HEK293 (cell line): ENCODE measurements at regions not wholly inside any gene's neighbourhood (a gene's known extent, or its start where the extent isn't known, plus 50 kb on each side); places are given as distances from the start of the nearest gene placed in this dataset.

ENCODE experiments used
- CTCF ChIA-PET: fragments of 350-600 bp; formaldehyde crosslinking; extraction: SDS; loops from one replicate; lab custom pipeline; 2021; ENCODE audit warnings: antibody characterized with exemption; lab: Yijun Ruan, JAX
- POLR2A ChIA-PET: fragments of 300-600 bp; formaldehyde crosslinking; extraction: SDS; loops from one replicate; lab custom pipeline; 2020; ENCODE audit warnings: antibody characterized with exemption, inconsistent platforms; lab: Yijun Ruan, JAX
- H3K27ac ChIP-seq: fragments of 200-500 bp; sonication (Bioruptor generic); 2 replicates; pipeline ENCODE4 v1.5.1; 2014; ENCODE audit warnings: low read depth, low read length, control low read depth, inconsistent platforms; ENCODE audit errors: extremely low read depth
- H3K36me3 ChIP-seq, 2 experiments: fragments of 200-500 bp in 1 of 2; sonication (Bioruptor generic) in 1 of 2; 1 replicate in 1 of 2; 2 replicates in 1 of 2; pipeline ENCODE4 v1.5.1; 2014 to 2017; ENCODE audit warnings: inconsistent platforms in 2 of 2, low read length in 2 of 2; ENCODE audit not compliant: control insufficient read depth in 2 of 2, insufficient read depth in 1 of 2
- H3K4me1 ChIP-seq: fragments of 200-500 bp; sonication (Bioruptor generic); 2 replicates; pipeline ENCODE4 v1.5.1; 2014; ENCODE audit warnings: mild to moderate bottlenecking, low read length, inconsistent platforms; ENCODE audit not compliant: control insufficient read depth, insufficient read depth
- H3K4me3 ChIP-seq: 2 replicates; pipeline ENCODE4 v1.5.1; 2011; ENCODE audit warnings: low read depth, mild to moderate bottlenecking, control low read depth, low read length, moderate library complexity
- H3K9me3 ChIP-seq: fragments of 200-500 bp; sonication (Bioruptor generic); 2 replicates; pipeline ENCODE4 v1.5.1; 2014; ENCODE audit warnings: low read depth, low read length, inconsistent platforms; ENCODE audit not compliant: control insufficient read depth, insufficient read depth
- BCL11A ChIP-seq: fragments of 450-650 bp; formaldehyde crosslinking; IDR thresholded peaks from 2 replicates; pipeline ENCODE4 v1.5.1; 2016; ENCODE audit warnings: low read depth, missing biosample characterization, missing genetic modification characterization
- GLI4 ChIP-seq: fragments of 450-650 bp; formaldehyde crosslinking; IDR thresholded peaks from 2 replicates; pipeline ENCODE4 v1.5.1; 2016; ENCODE audit warnings: missing biosample characterization, missing genetic modification characterization
- KLF10 ChIP-seq: fragments of 450-650 bp; IDR thresholded peaks from 2 replicates; pipeline ENCODE4 v1.5.1; 2018; ENCODE audit warnings: missing biosample characterization, mild to moderate bottlenecking, missing genetic modification characterization
- PRDM1 ChIP-seq: fragments of 450-650 bp; formaldehyde crosslinking; IDR thresholded peaks from 2 replicates; pipeline ENCODE4; 2016; ENCODE audit warnings: missing biosample characterization, missing genetic modification characterization
- PRDM4 ChIP-seq: fragments of 450-650 bp; formaldehyde crosslinking; IDR thresholded peaks from 2 replicates; pipeline ENCODE4 v1.5.1; 2017; ENCODE audit warnings: missing biosample characterization, missing genetic modification characterization
- SCRT1 ChIP-seq: fragments of 450-650 bp; formaldehyde crosslinking; IDR thresholded peaks from 2 replicates; pipeline ENCODE4 v1.5.1; 2016; ENCODE audit warnings: missing biosample characterization, missing genetic modification characterization, borderline replicate concordance
- ZEB2 ChIP-seq: fragments of 450-650 bp; formaldehyde crosslinking; IDR thresholded peaks from 2 replicates; pipeline ENCODE4 v1.5.1; 2016; ENCODE audit warnings: missing biosample characterization, missing genetic modification characterization
- ZIC2 ChIP-seq: fragments of 450-650 bp; formaldehyde crosslinking; IDR thresholded peaks from 2 replicates; pipeline ENCODE4 v1.5.1; 2016; ENCODE audit warnings: missing biosample characterization, missing genetic modification characterization
- ZNF132 ChIP-seq: fragments of 450-650 bp; formaldehyde crosslinking; IDR thresholded peaks from 2 replicates; pipeline ENCODE4 v1.5.1; 2017; ENCODE audit warnings: missing biosample characterization, missing genetic modification characterization, borderline replicate concordance
- ZNF174 ChIP-seq: fragments of 450-650 bp; formaldehyde crosslinking; IDR thresholded peaks from 2 replicates; pipeline ENCODE4 v1.5.0; 2017; ENCODE audit warnings: missing biosample characterization, mild to moderate bottlenecking, missing genetic modification characterization
- ZNF202 ChIP-seq: fragments of 450-650 bp; formaldehyde crosslinking; IDR thresholded peaks from 2 replicates; pipeline ENCODE4 v1.5.1; 2016; ENCODE audit warnings: missing biosample characterization, missing genetic modification characterization, borderline replicate concordance
- ZNF223 ChIP-seq: fragments of 450-650 bp; formaldehyde crosslinking; IDR thresholded peaks from 2 replicates; pipeline ENCODE4 v1.5.1; 2016; ENCODE audit warnings: missing biosample characterization, missing genetic modification characterization
- ZNF239 ChIP-seq: fragments of 450-650 bp; formaldehyde crosslinking; IDR thresholded peaks from 2 replicates; pipeline ENCODE4 v1.5.1; 2016; ENCODE audit warnings: missing biosample characterization, missing genetic modification characterization
- ZNF292 ChIP-seq: fragments of 450-650 bp; formaldehyde crosslinking; IDR thresholded peaks from 2 replicates; pipeline ENCODE4 v1.5.1; 2016; ENCODE audit warnings: low read depth, missing biosample characterization, missing genetic modification characterization, borderline replicate concordance
- ZNF529 ChIP-seq: fragments of 450-650 bp; formaldehyde crosslinking; IDR thresholded peaks from 2 replicates; pipeline ENCODE4 v1.5.1; 2017; ENCODE audit warnings: missing genetic modification characterization, missing biosample characterization; ENCODE audit not compliant: insufficient replicate concordance
- ZNF544 ChIP-seq: fragments of 450-650 bp; formaldehyde crosslinking; IDR thresholded peaks from 2 replicates; pipeline ENCODE4 v1.5.0; 2017; ENCODE audit warnings: missing biosample characterization, missing genetic modification characterization
- ZNF558 ChIP-seq: fragments of 450-650 bp; formaldehyde crosslinking; IDR thresholded peaks from 2 replicates; pipeline ENCODE4 v1.5.1; 2016; ENCODE audit warnings: missing biosample characterization, missing genetic modification characterization
- ZNF624 ChIP-seq: fragments of 450-650 bp; formaldehyde crosslinking; IDR thresholded peaks from 2 replicates; pipeline ENCODE4 v1.5.1; 2017; ENCODE audit warnings: missing biosample characterization, missing genetic modification characterization
- ZNF664 ChIP-seq: fragments of 450-650 bp; formaldehyde crosslinking; IDR thresholded peaks from 2 replicates; pipeline ENCODE4 v1.5.1; 2016; ENCODE audit warnings: missing biosample characterization, missing genetic modification characterization
- TF ChIP-seq, protein P1 (sequence below): fragments of 450-650 bp; formaldehyde crosslinking; IDR thresholded peaks from 2 replicates; pipeline ENCODE4 v1.5.1; 2016; ENCODE audit warnings: missing biosample characterization, missing genetic modification characterization
- TF ChIP-seq, protein P2 (sequence below): fragments of 450-650 bp; formaldehyde crosslinking; IDR thresholded peaks from 2 replicates; pipeline ENCODE4 v1.5.1; 2016; ENCODE audit warnings: missing biosample characterization, missing genetic modification characterization, borderline replicate concordance

GRCh38 chr11:81574301-81574700 is 1159.4 kb downstream of the FAM181B start (continued):
- no peak for TF ChIP-seq PRDM4 (tag by site-specific recombination)
- no peak for TF ChIP-seq ZIC2 (tag by site-specific recombination)
- no peak for TF ChIP-seq ZNF223 (tag by site-specific recombination)
- no peak for TF ChIP-seq ZNF132 (tag by site-specific recombination)
- no peak for TF ChIP-seq ZNF558 (tag by site-specific recombination)
- no peak for TF ChIP-seq ZNF239 (tag by site-specific recombination)
- no peak for TF ChIP-seq GLI4 (tag by site-specific recombination)

DNA sequence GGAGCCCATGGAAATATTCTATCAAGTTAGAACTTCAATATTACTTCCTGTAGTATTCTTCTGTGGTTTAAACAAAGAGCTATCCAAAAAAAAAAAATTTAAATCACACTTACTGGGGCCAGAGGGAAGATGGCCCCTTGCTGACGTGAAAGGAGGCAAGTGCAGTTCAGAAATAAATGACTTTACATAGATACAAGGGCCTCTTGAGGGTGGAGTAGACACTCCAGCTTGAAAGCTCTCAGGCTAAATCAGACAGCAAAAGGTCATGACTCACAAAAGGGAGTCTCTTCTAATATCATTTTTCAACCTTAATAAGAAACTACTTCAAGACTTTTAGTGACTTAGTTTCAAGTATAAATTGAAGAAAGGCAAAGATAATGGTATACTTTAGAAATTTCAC is 1160.3 kb downstream of the FAM181B start:
- TF ChIP-seq PRDM1 (tag by site-specific recombination) (no peak), ZNF664 (tag by site-specific recombination) (no peak), ZNF202 (no peak)
- TF ChIP-seq, protein P1, sequence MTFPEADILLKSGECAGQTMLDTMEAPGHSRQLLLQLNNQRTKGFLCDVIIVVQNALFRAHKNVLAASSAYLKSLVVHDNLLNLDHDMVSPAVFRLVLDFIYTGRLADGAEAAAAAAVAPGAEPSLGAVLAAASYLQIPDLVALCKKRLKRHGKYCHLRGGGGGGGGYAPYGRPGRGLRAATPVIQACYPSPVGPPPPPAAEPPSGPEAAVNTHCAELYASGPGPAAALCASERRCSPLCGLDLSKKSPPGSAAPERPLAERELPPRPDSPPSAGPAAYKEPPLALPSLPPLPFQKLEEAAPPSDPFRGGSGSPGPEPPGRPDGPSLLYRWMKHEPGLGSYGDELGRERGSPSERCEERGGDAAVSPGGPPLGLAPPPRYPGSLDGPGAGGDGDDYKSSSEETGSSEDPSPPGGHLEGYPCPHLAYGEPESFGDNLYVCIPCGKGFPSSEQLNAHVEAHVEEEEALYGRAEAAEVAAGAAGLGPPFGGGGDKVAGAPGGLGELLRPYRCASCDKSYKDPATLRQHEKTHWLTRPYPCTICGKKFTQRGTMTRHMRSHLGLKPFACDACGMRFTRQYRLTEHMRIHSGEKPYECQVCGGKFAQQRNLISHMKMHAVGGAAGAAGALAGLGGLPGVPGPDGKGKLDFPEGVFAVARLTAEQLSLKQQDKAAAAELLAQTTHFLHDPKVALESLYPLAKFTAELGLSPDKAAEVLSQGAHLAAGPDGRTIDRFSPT (tag by site-specific recombination) = no peak
- POLR2A ChIA-PET = no interaction called here
- Histone ChIP-seq H3K9me3 (no peaks in the 10 kb centered on the region), H3K4me3 (no peak overlapping the region), H3K36me3 (no peaks in the 10 kb centered on the region), H3K27ac (no peak overlapping the region), H3K4me1 (no peaks in the 10 kb centered on the region)
- CTCF ChIA-PET = no interaction called here

DNA sequence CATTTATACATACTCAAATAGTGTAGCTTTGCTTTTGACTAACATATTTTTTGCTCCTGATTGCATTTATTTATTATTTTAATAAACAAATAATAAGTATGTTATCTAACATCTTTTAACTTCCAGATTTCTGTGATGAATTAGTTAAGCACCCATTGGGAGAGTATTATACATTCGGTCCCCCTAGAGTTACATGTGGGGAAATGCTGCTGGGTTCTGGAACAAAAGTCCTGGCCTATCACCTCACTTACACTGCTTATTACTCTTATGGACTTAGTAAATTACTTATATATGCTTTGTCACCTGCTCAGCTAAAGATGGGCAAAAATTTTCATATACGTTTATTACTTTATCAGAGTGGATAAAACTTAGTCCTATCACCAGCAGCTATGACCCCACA is 1163.0 kb downstream of the FAM181B start:
- H3K4me1 ChIP-seq = no peaks in the 10 kb centered on the region
- no peaks in the 10 kb centered on the region for H3K9me3 ChIP-seq
- no peak overlapping the region for H3K27ac ChIP-seq
- ChIA-PET POLR2A (no interaction called here), CTCF (interaction anchor here (0.5 kb wide), 1 partner anchor 83 kb away, joined by 5 read pairs; no protein-coding TSS in a partner anchor)
- TF ChIP-seq ZNF223 (tag by site-specific recombination) = no peak
- H3K4me3 ChIP-seq = no peak overlapping the region
- H3K36me3 ChIP-seq = no peaks in the 10 kb centered on the region

DNA sequence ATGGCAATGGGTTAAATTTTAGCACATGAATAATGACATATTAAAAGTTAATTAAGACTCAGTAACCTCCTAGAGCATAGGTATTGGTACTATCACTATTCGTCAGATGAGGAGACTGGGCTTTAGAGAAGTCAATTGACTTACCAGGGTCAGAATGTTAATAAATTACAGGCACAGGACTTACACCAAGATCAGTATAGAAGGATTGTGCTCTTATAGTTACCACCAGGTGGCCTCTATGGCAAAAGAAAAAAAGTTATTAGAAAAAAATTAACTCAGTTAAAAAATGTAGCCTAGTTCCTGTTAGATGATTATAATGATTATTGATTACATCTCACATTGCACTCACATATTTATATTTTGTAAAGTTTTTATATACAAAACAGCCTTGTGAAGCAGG is 1163.7 kb downstream of the FAM181B start:
- no peaks in the 10 kb centered on the region for H3K36me3 ChIP-seq
- TF ChIP-seq SCRT1 (tag by site-specific recombination) (no peak), ZNF624 (tag by site-specific recombination) (no peak), BCL11A (tag by site-specific recombination) (no peak), ZNF529 (no peak), ZNF174 (tag by site-specific recombination) (no peak), ZNF544 (tag by site-specific recombination) (no peak), ZEB2 (tag by site-specific recombination) (no peak), ZNF292 (tag by site-specific recombination) (no peak), KLF10 (no peak), ZNF202 (no peak)
- TF ChIP-seq, protein P2, sequence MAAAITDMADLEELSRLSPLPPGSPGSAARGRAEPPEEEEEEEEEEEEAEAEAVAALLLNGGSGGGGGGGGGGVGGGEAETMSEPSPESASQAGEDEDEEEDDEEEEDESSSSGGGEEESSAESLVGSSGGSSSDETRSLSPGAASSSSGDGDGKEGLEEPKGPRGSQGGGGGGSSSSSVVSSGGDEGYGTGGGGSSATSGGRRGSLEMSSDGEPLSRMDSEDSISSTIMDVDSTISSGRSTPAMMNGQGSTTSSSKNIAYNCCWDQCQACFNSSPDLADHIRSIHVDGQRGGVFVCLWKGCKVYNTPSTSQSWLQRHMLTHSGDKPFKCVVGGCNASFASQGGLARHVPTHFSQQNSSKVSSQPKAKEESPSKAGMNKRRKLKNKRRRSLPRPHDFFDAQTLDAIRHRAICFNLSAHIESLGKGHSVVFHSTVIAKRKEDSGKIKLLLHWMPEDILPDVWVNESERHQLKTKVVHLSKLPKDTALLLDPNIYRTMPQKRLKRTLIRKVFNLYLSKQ (tag by site-specific recombination) = no peak
- POLR2A ChIA-PET = no interaction called here

More for the DNA sequence above, 1163.7 kb downstream of the FAM181B start:
- CTCF ChIA-PET = no interaction called here
- Histone ChIP-seq H3K9me3 (no peaks in the 10 kb centered on the region), H3K4me3 (no peak overlapping the region), H3K4me1 (no peaks in the 10 kb centered on the region), H3K27ac (no peak overlapping the region)
